ENCODE measurements at regions not wholly inside any gene's neighbourhood (a gene's known extent, or its start where the extent isn't known, plus 50 kb on each side); places are given as distances from the start of the nearest gene placed in this dataset.

GRCh38 chr10:62582804-62583208 lies 208.6 kb downstream of the ZNF365 start:
- peaks cover 80% of the 10 kb centered on the region for H3K4me1 ChIP-seq (ENCODE audit: insufficient read depth, low read length)
- peak overlapping the region; percentile 77 for H3K4me2 ChIP-seq (ENCODE audit: insufficient read depth, low read length)
- TF ChIP-seq CTCF (IDR thresholded peaks at IDR 0.05; ENCODE audit: extremely low read depth, low read depth, low read length): no peak
- H3K27ac ChIP-seq (ENCODE audit: low read depth, low read length): peak overlapping the region; percentile 97
- peak; percentile 56 for DNase-seq (ENCODE audit: insufficient read length, low spot score, missing footprints)
- peak overlapping the region; percentile 42 for H3K4me3 ChIP-seq (ENCODE audit: insufficient read depth, low read length)
- H3K9me3 ChIP-seq (ENCODE audit: low read depth, low read length): no peaks in the 10 kb centered on the region
- H3K79me2 ChIP-seq (ENCODE audit: insufficient read depth, low read length): no peaks in the 10 kb centered on the region
- H2AFZ ChIP-seq (ENCODE audit: low read length): peak overlapping the region; percentile 39
- H3K27me3 ChIP-seq (ENCODE audit: insufficient read depth, low read length): no peaks in the 10 kb centered on the region
- H3K36me3 ChIP-seq (ENCODE audit: insufficient read depth, low read length): no peaks in the 10 kb centered on the region
- no peaks in the 10 kb centered on the region for H4K20me1 ChIP-seq (ENCODE audit: insufficient read depth, low read length)

- Histone ChIP-seq H3K36me3 (ENCODE audit: insufficient read depth, low read length) (no peaks in the 10 kb centered on the region), H3K4me2 (ENCODE audit: insufficient read depth, low read length) (peak overlapping the region; percentile 77), H3K4me3 (ENCODE audit: insufficient read depth, low read length) (peak overlapping the region; percentile 16), H4K20me1 (ENCODE audit: insufficient read depth, low read length) (no peaks in the 10 kb centered on the region), H3K27me3 (ENCODE audit: insufficient read depth, low read length) (no peaks in the 10 kb centered on the region), H3K9me3 (ENCODE audit: low read depth, low read length) (no peaks in the 10 kb centered on the region), H2AFZ (ENCODE audit: low read length) (no peak overlapping the region), H3K27ac (ENCODE audit: low read depth, low read length) (peak overlapping the region; percentile 97), H3K79me2 (ENCODE audit: insufficient read depth, low read length) (no peaks in the 10 kb centered on the region), H3K4me1 (ENCODE audit: insufficient read depth, low read length) (peaks cover 72% of the 10 kb centered on the region)
- peak; percentile 34 for DNase-seq (ENCODE audit: insufficient read length, low spot score, missing footprints)
- TF ChIP-seq CTCF (IDR thresholded peaks at IDR 0.05; ENCODE audit: extremely low read depth, low read depth, low read length): no peak
Measured at GRCh38 chr10:62583876-62584615, 209.9 kb downstream of the ZNF365 start.

- H3K4me3 ChIP-seq (ENCODE audit: insufficient read depth, low read length): no peak overlapping the region
- no peak overlapping the region for H2AFZ ChIP-seq (ENCODE audit: low read length)
- H3K27ac ChIP-seq (ENCODE audit: low read depth, low read length): peak overlapping the region; percentile 97
- H3K4me1 ChIP-seq (ENCODE audit: insufficient read depth, low read length): peaks cover 71% of the 10 kb centered on the region
- no peaks in the 10 kb centered on the region for H3K79me2 ChIP-seq (ENCODE audit: insufficient read depth, low read length)
- H3K36me3 ChIP-seq (ENCODE audit: insufficient read depth, low read length): no peaks in the 10 kb centered on the region
- H3K4me2 ChIP-seq (ENCODE audit: insufficient read depth, low read length): peak overlapping the region; percentile 39
- no peaks in the 10 kb centered on the region for H3K27me3 ChIP-seq (ENCODE audit: insufficient read depth, low read length)
- H3K9me3 ChIP-seq (ENCODE audit: low read depth, low read length): no peaks in the 10 kb centered on the region
- peak; percentile 62 for DNase-seq (ENCODE audit: insufficient read length, low spot score, missing footprints)
- H4K20me1 ChIP-seq (ENCODE audit: insufficient read depth, low read length): no peaks in the 10 kb centered on the region
- no peak for TF ChIP-seq CTCF (IDR thresholded peaks at IDR 0.05; ENCODE audit: extremely low read depth, low read depth, low read length)
Measured at GRCh38 chr10:62584731-62585130, 210.6 kb downstream of the ZNF365 start.

GRCh38 chr10:62585211-62585775 lies 211.1 kb downstream of the ZNF365 start:
- H3K4me1 ChIP-seq (ENCODE audit: insufficient read depth, low read length): peaks cover 65% of the 10 kb centered on the region
- H3K36me3 ChIP-seq (ENCODE audit: insufficient read depth, low read length): no peaks in the 10 kb centered on the region
- peak overlapping the region; percentile 97 for H3K27ac ChIP-seq (ENCODE audit: low read depth, low read length)
- no peak overlapping the region for H2AFZ ChIP-seq (ENCODE audit: low read length)
- no peak for DNase-seq (ENCODE audit: insufficient read length, low spot score, missing footprints)
- H4K20me1 ChIP-seq (ENCODE audit: insufficient read depth, low read length): no peaks in the 10 kb centered on the region
- no peaks in the 10 kb centered on the region for H3K27me3 ChIP-seq (ENCODE audit: insufficient read depth, low read length)
- H3K79me2 ChIP-seq (ENCODE audit: insufficient read depth, low read length): no peaks in the 10 kb centered on the region
- H3K9me3 ChIP-seq (ENCODE audit: low read depth, low read length): no peaks in the 10 kb centered on the region
- no peak overlapping the region for H3K4me3 ChIP-seq (ENCODE audit: insufficient read depth, low read length)
- no peak for TF ChIP-seq CTCF (IDR thresholded peaks at IDR 0.05; ENCODE audit: extremely low read depth, low read depth, low read length)
- H3K4me2 ChIP-seq (ENCODE audit: insufficient read depth, low read length): peak overlapping the region; percentile 39
